SK-N-SH treated with all-trans-retinoic acid at 6 μM for 48 hours (cell line): ENCODE measurements at regions not wholly inside any gene's neighbourhood (a gene's known extent, or its start where the extent isn't known, plus 50 kb on each side); places are given as distances from the start of the nearest gene placed in this dataset.

ENCODE experiments used
- RARB ChIP-seq: fragments of 250-450 bp; sonication (Bioruptor Pico); IDR thresholded peaks from 2 replicates; pipeline ENCODE4 v1.8.0; 2021; ENCODE audit warnings: mild to moderate bottlenecking, moderate library complexity
- TCF4 ChIP-seq: fragments of 250-450 bp; sonication (Bioruptor Pico); IDR thresholded peaks from 2 replicates; pipeline ENCODE4 v1.8.0; 2021; ENCODE audit warnings: mild to moderate bottlenecking, moderate library complexity, borderline replicate concordance
- ZFP3 ChIP-seq: fragments of 250-450 bp; sonication (Bioruptor Pico); IDR thresholded peaks from 2 replicates; pipeline ENCODE4 v1.5.0; 2020; ENCODE audit warnings: mild to moderate bottlenecking, moderate library complexity

- TF ChIP-seq RARB (CRISPR knock-in tag) (no peak), TCF4 (CRISPR knock-in tag) (no peak), ZFP3 (CRISPR knock-in tag) (no peak)
These were observed 260.4 kb downstream of the IRX1 start for GRCh38 chr5:3856036-3856435.
